GM21526 (cell line): ENCODE measurements at regions not wholly inside any gene's neighbourhood (a gene's known extent, or its start where the extent isn't known, plus 50 kb on each side); places are given as distances from the start of the nearest gene placed in this dataset.

Experiments used
- ATAC-seq: cut with Tn5 transposase; IDR thresholded peaks from one replicate; pipeline ENCODE4 v1.9.1; 2021; ENCODE audit warnings: moderate library complexity; ENCODE audit not compliant: unreplicated experiment, low FRiP score

GRCh38 chr12:115411121-115411520, 727.1 kb upstream of the TBX3 start:
- ATAC-seq: no peak

- ATAC-seq: no peak
Observed at GRCh38 chr12:115408642-115409041, 724.7 kb upstream of the TBX3 start.

GRCh38 chr12:115407723-115408122, 723.7 kb upstream of the TBX3 start:
- no peak for ATAC-seq

GRCh38 chr12:115407036-115407435, 723.1 kb upstream of the TBX3 start:
- no peak for ATAC-seq

GRCh38 chr12:115405471-115405860, 721.5 kb upstream of the TBX3 start:
- ATAC-seq: no peak

GRCh38 chr12:115404761-115405470, 720.9 kb upstream of the TBX3 start:
- ATAC-seq: no peak

GRCh38 chr12:115403689-115404088, 719.7 kb upstream of the TBX3 start:
- no peak for ATAC-seq

- ATAC-seq: no peak
Observed at GRCh38 chr12:115403253-115403652, 719.3 kb upstream of the TBX3 start.

- ATAC-seq: no peak
Observed at GRCh38 chr12:115402443-115403180, 718.6 kb upstream of the TBX3 start.

GRCh38 chr12:115401761-115402160, 717.8 kb upstream of the TBX3 start:
- ATAC-seq: no peak

- no peak for ATAC-seq
Observed at GRCh38 chr12:115400011-115400410, 716.0 kb upstream of the TBX3 start.

- no peak for ATAC-seq
Observed at GRCh38 chr12:115398311-115398781, 714.4 kb upstream of the TBX3 start.

GRCh38 chr12:115396567-115396966, 712.6 kb upstream of the TBX3 start:
- ATAC-seq: no peak

- no peak for ATAC-seq
Observed at GRCh38 chr12:115394496-115395220, 710.7 kb upstream of the TBX3 start.

GRCh38 chr12:115388139-115388538, 704.2 kb upstream of the TBX3 start:
- ATAC-seq: no peak

- ATAC-seq: no peak
Observed at GRCh38 chr12:115387467-115387901, 703.5 kb upstream of the TBX3 start.

- ATAC-seq: no peak
Observed at GRCh38 chr12:115386946-115387345, 703.0 kb upstream of the TBX3 start.

GRCh38 chr12:115385141-115385540, 701.2 kb upstream of the TBX3 start:
- no peak for ATAC-seq

GRCh38 chr12:115384391-115384790, 700.4 kb upstream of the TBX3 start:
- ATAC-seq: no peak

GRCh38 chr12:115383668-115384067, 699.7 kb upstream of the TBX3 start:
- ATAC-seq: no peak

GRCh38 chr12:115382681-115383080, 698.7 kb upstream of the TBX3 start:
- no peak for ATAC-seq
